Testis (tissue), 2 donors: ENCODE measurements at regions not wholly inside any gene's neighbourhood (a gene's known extent, or its start where the extent isn't known, plus 50 kb on each side); places are given as distances from the start of the nearest gene placed in this dataset.

Source experiments
- POLR2A ChIP-seq: fragments of 450-650 bp; IDR thresholded peaks from one replicate; pipeline ENCODE4 v1.6.1; 2017; ENCODE audit warnings: antibody characterized with exemption, mild to moderate bottlenecking, moderate library complexity
- TF ChIP-seq, protein P1 (sequence below), 3 experiments: fragments of 450-650 bp in 2 of 3; fragments of 200-600 bp in 1 of 3; sonication (generic) in 1 of 3; IDR thresholded peaks; one replicate each; pipeline ENCODE4 v1.5.1; 2016 to 2019; ENCODE audit warnings: antibody characterized with exemption in 3 of 3, mild to moderate bottlenecking in 2 of 3, moderate library complexity in 1 of 3

DNA sequence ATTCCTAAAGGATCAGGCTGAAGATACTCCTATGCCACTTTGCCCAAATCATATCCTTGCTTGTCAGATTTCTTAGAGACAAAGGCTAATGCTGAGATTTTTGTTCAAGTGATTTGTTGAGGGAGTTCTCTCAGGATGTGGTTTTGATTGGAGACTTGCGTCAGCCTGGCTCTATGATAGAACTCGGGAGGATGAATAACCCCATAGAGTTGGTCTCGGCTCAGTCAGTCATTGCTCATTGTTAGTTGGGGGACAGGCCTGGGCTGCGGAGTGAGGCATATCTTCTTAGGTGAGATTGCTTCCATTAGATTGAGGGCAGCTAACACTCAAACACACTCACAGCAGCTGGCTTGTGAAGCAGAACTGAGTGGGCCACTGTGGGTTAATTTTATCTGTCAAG, 203.4 kb downstream of the KIF20B start:
- TF ChIP-seq, protein P1, sequence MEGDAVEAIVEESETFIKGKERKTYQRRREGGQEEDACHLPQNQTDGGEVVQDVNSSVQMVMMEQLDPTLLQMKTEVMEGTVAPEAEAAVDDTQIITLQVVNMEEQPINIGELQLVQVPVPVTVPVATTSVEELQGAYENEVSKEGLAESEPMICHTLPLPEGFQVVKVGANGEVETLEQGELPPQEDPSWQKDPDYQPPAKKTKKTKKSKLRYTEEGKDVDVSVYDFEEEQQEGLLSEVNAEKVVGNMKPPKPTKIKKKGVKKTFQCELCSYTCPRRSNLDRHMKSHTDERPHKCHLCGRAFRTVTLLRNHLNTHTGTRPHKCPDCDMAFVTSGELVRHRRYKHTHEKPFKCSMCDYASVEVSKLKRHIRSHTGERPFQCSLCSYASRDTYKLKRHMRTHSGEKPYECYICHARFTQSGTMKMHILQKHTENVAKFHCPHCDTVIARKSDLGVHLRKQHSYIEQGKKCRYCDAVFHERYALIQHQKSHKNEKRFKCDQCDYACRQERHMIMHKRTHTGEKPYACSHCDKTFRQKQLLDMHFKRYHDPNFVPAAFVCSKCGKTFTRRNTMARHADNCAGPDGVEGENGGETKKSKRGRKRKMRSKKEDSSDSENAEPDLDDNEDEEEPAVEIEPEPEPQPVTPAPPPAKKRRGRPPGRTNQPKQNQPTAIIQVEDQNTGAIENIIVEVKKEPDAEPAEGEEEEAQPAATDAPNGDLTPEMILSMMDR (IDR thresholded peaks at IDR 0.05): no peak
- no peak for TF ChIP-seq POLR2A
